ENCODE measurements at regions not wholly inside any gene's neighbourhood (a gene's known extent, or its start where the extent isn't known, plus 50 kb on each side); places are given as distances from the start of the nearest gene placed in this dataset.

- ChIA-PET CTCF (no interaction called here), POLR2A (no interaction called here)
- TF ChIP-seq REST (IDR thresholded peaks at IDR 0.05; ENCODE audit: insufficient read depth in 1 of 2, low read depth in 2 of 2, low read length in 1 of 2) (no peak), POLR2AphosphoS5 (IDR thresholded peaks at IDR 0.05; ENCODE audit: low read depth, low read length) (no peak), TCF7L2 (IDR thresholded peaks at IDR 0.05; ENCODE audit: low read depth, low read length) (no peak), CTCF (IDR thresholded peaks at IDR 0.05) (no peak), SIN3A (IDR thresholded peaks at IDR 0.05; ENCODE audit: borderline replicate concordance, insufficient read depth, low read depth, low read length) (no peak)
- ATAC-seq, result no peak
- Histone ChIP-seq H3K4me1 (ENCODE audit: control insufficient read depth, insufficient read depth, low read length) (no peaks in the 10 kb centered on the region), H3K27ac (ENCODE audit: low read length) (no peak overlapping the region), H3K27me3 (ENCODE audit: control insufficient read depth, insufficient read depth, low read length) (peaks cover 2% of the 10 kb centered on the region; the same call in 1 of the 2 replicates), H3K4me3 (ENCODE audit: low read depth in 2 of 2, low read length in 2 of 2) (no peak overlapping the region), H3K36me3 (ENCODE audit: control insufficient read depth, insufficient read depth, low read length) (no peaks in the 10 kb centered on the region), H3K9me3 (ENCODE audit: control insufficient read depth, insufficient read depth, low read depth, low read length) (no peaks in the 10 kb centered on the region)
- no TSS peak for BruUV-seq (replicated peaks)
- in situ Hi-C loops (cut with HindIII; ENCODE audit: low pct_unique_long_range_greater_than_20kb, low sequenced_read_pairs) (no loop called here), intact Hi-C loops (cut with micrococcal nuclease; ENCODE audit: unreplicated experiment) (no loop called here)
- DNase-seq (ENCODE audit: low read depth, low spot score), result no peak
These were observed 163.3 kb upstream of the MTPN start for GRCh38 chr7:136140469-136140868.

- no peaks in the 10 kb centered on the region for H3K4me1 ChIP-seq (ENCODE audit: control insufficient read depth, insufficient read depth, low read length)
- no peak overlapping the region for H3K27ac ChIP-seq (ENCODE audit: low read length)
- in situ Hi-C loops (cut with HindIII; ENCODE audit: low pct_unique_long_range_greater_than_20kb, low sequenced_read_pairs), result no loop called here
- intact Hi-C loops (cut with micrococcal nuclease; ENCODE audit: unreplicated experiment), result no loop called here
- ChIA-PET POLR2A (no interaction called here), CTCF (no interaction called here)
- TF ChIP-seq SIN3A (IDR thresholded peaks at IDR 0.05; ENCODE audit: borderline replicate concordance, insufficient read depth, low read depth, low read length) (no peak), REST (IDR thresholded peaks at IDR 0.05; ENCODE audit: insufficient read depth in 1 of 2, low read depth in 2 of 2, low read length in 1 of 2) (no peak), CTCF (IDR thresholded peaks at IDR 0.05) (no peak)
- H3K27me3 ChIP-seq (ENCODE audit: control insufficient read depth, insufficient read depth, low read length), result peaks cover 2% of the 10 kb centered on the region; the same call in 1 of the 2 replicates
- ATAC-seq, result no peak
- H3K36me3 ChIP-seq (ENCODE audit: control insufficient read depth, insufficient read depth, low read length), result no peaks in the 10 kb centered on the region
- H3K9me3 ChIP-seq (ENCODE audit: control insufficient read depth, insufficient read depth, low read depth, low read length), result no peaks in the 10 kb centered on the region
- BruUV-seq (replicated peaks), result no TSS peak
- H3K4me3 ChIP-seq (ENCODE audit: low read depth in 2 of 2, low read length in 2 of 2), result no peak overlapping the region
- no peak for DNase-seq (ENCODE audit: low read depth, low spot score)
These were observed 162.3 kb upstream of the MTPN start for GRCh38 chr7:136139417-136139816.

All from Panc1 (cell line).